Testis (tissue), 2 donors: ENCODE measurements at regions not wholly inside any gene's neighbourhood (a gene's known extent, or its start where the extent isn't known, plus 50 kb on each side); places are given as distances from the start of the nearest gene placed in this dataset.
"Not testable (repeated sequence)": the region's sequence is repeated elsewhere in the genome, so short reads cannot be mapped to it uniquely, and the experiment has no call there.

Source experiments
- POLR2A ChIP-seq: fragments of 450-650 bp; IDR thresholded peaks from one replicate; pipeline ENCODE4 v1.6.1; 2017; ENCODE audit warnings: antibody characterized with exemption, mild to moderate bottlenecking, moderate library complexity
- TF ChIP-seq, protein P1 (sequence below), 3 experiments: fragments of 450-650 bp in 2 of 3; fragments of 200-600 bp in 1 of 3; sonication (generic) in 1 of 3; IDR thresholded peaks; one replicate each; pipeline ENCODE4 v1.5.1; 2016 to 2019; ENCODE audit warnings: antibody characterized with exemption in 3 of 3, mild to moderate bottlenecking in 2 of 3, moderate library complexity in 1 of 3

DNA sequence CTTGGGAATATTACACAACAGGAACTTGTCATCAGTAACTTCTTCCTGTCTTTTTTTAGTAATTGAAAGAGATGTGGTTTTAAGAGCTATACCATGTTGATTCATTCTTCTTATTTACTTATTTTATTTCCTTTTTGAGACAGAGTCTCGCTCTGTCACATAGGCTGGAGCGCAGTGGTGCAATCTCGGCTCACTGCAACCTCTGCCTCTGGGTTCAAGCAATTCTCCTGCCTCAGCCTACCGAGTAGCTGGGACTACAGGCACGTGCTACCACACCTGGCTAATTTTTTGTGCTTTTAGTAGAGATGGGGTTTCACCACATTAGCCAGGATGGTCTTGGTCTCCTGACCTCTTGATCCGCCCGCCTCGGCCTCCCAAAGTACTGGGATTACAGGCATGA lies 1326.6 kb downstream of the DSC3 start:
- not testable (repeated sequence) for TF ChIP-seq POLR2A
- TF ChIP-seq, protein P1, sequence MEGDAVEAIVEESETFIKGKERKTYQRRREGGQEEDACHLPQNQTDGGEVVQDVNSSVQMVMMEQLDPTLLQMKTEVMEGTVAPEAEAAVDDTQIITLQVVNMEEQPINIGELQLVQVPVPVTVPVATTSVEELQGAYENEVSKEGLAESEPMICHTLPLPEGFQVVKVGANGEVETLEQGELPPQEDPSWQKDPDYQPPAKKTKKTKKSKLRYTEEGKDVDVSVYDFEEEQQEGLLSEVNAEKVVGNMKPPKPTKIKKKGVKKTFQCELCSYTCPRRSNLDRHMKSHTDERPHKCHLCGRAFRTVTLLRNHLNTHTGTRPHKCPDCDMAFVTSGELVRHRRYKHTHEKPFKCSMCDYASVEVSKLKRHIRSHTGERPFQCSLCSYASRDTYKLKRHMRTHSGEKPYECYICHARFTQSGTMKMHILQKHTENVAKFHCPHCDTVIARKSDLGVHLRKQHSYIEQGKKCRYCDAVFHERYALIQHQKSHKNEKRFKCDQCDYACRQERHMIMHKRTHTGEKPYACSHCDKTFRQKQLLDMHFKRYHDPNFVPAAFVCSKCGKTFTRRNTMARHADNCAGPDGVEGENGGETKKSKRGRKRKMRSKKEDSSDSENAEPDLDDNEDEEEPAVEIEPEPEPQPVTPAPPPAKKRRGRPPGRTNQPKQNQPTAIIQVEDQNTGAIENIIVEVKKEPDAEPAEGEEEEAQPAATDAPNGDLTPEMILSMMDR (IDR thresholded peaks at IDR 0.05) = not testable (repeated sequence)
